ENCODE measurements at regions not wholly inside any gene's neighbourhood (a gene's known extent, or its start where the extent isn't known, plus 50 kb on each side); places are given as distances from the start of the nearest gene placed in this dataset.
"Not testable (repeated sequence)": the region's sequence is repeated elsewhere in the genome, so short reads cannot be mapped to it uniquely, and the experiment has no call there.

DNA sequence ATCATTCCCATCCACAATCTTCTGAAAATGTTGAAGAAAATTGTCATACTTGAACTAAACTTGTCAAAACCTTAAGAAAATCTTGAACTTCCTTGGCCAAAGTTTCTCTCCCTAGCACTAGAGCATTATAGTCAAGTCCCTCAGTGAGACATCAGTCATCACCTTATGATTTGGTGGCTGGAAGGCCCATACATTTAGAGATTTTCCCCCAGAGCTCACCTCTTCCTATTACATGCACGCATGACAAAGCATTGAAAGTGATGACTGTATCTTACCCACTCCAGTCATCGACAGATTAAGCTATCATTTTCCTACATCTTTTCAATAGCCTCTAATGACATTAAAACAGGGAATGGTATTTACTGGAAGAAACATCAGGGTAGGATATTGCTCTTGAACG lies 948.8 kb downstream of the TMEM121 start:
- H4K20me1 ChIP-seq (ENCODE audit: insufficient read depth, low read length); H3K4me3 ChIP-seq (ENCODE audit: insufficient read depth, low read depth, low read length); H3K4me1 Mint-ChIP-seq (ENCODE audit: low read depth, unreplicated experiment); H3K9ac ChIP-seq (ENCODE audit: low read length); H3K27ac ChIP-seq (ENCODE audit: low read depth, low read length); H3K27me3 ChIP-seq (ENCODE audit: insufficient read depth, low read length); H3K27ac Mint-ChIP-seq (ENCODE audit: unreplicated experiment); H3K36me3 Mint-ChIP-seq (ENCODE audit: low read depth, unreplicated experiment); H3K9me3 Mint-ChIP-seq (ENCODE audit: unreplicated experiment); FAIRE-seq; H3K79me2 ChIP-seq (ENCODE audit: insufficient read depth, low read length); H3K36me3 ChIP-seq (ENCODE audit: insufficient read depth, low read length); H3K9me3 ChIP-seq (ENCODE audit: insufficient read depth, low read depth, low read length); H3K4me1 ChIP-seq (ENCODE audit: insufficient read depth, low read length); H2AFZ ChIP-seq (ENCODE audit: low read depth, low read length); H3K4me2 ChIP-seq (ENCODE audit: low read length); H3K4me3 Mint-ChIP-seq (ENCODE audit: unreplicated experiment); H3K27me3 Mint-ChIP-seq (ENCODE audit: low read depth, unreplicated experiment); DNase-seq (ENCODE audit: low read depth): not testable (repeated sequence)

DNA sequence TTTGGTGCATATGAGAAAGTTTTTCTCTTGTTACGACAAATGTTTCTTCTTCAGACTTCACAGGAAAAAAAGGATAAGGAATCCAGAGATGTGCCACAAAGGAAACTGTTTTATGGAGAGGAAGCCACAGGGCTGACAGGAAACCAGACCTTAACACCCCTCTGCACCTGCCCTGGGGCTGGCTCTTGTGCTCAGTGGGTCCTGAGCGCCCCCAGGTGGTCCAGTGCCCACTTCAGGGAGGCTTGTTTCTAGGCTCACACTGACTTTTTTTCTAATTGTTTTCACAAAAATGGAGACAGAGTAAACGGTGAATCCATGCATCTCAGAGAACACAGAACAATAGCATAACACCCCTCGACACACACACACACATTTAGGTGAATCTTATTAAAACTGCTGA lies 951.2 kb downstream of the TMEM121 start:
- H3K9me3 Mint-ChIP-seq (ENCODE audit: unreplicated experiment); H3K4me3 Mint-ChIP-seq (ENCODE audit: unreplicated experiment); H3K9ac ChIP-seq (ENCODE audit: low read length); H3K27me3 Mint-ChIP-seq (ENCODE audit: low read depth, unreplicated experiment); H3K4me1 Mint-ChIP-seq (ENCODE audit: low read depth, unreplicated experiment); FAIRE-seq; H3K4me1 ChIP-seq (ENCODE audit: insufficient read depth, low read length); H4K20me1 ChIP-seq (ENCODE audit: insufficient read depth, low read length); H3K36me3 Mint-ChIP-seq (ENCODE audit: low read depth, unreplicated experiment); H3K36me3 ChIP-seq (ENCODE audit: insufficient read depth, low read length); H3K9me3 ChIP-seq (ENCODE audit: insufficient read depth, low read depth, low read length); H3K4me2 ChIP-seq (ENCODE audit: low read length); H3K27ac Mint-ChIP-seq (ENCODE audit: unreplicated experiment); H3K4me3 ChIP-seq (ENCODE audit: insufficient read depth, low read depth, low read length); H3K27ac ChIP-seq (ENCODE audit: low read depth, low read length); DNase-seq (ENCODE audit: low read depth); H3K79me2 ChIP-seq (ENCODE audit: insufficient read depth, low read length); H2AFZ ChIP-seq (ENCODE audit: low read depth, low read length); H3K27me3 ChIP-seq (ENCODE audit: insufficient read depth, low read length): not testable (repeated sequence)

DNA sequence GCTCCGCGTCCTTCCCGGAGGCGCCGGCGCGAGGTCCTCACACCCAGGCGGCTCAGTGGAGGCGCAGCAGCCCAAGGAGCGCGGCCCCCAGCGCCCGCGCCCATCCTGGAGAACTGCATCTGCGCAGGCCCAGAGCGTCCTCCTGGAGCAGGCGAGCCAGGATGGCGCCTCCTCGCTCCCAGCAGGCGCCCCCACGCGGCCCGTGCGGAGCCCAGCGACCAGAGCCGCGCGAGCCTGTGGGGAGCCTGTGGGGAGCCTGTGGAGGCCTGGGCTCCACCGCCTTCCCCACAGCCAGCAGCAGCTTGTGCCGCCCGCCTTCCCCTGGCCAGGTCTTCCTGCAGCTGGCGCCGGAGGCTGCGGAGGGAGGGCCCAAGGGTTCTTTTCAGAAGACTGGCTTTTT lies 953.9 kb downstream of the TMEM121 start:
- not testable (repeated sequence) for DNase-seq (ENCODE audit: low read depth); H3K9ac ChIP-seq (ENCODE audit: low read length); H3K27ac ChIP-seq (ENCODE audit: low read depth, low read length); H3K4me1 ChIP-seq (ENCODE audit: insufficient read depth, low read length); H3K4me3 ChIP-seq (ENCODE audit: insufficient read depth, low read depth, low read length); H3K79me2 ChIP-seq (ENCODE audit: insufficient read depth, low read length); FAIRE-seq; H4K20me1 ChIP-seq (ENCODE audit: insufficient read depth, low read length); H3K4me3 Mint-ChIP-seq (ENCODE audit: unreplicated experiment); H3K27ac Mint-ChIP-seq (ENCODE audit: unreplicated experiment); H2AFZ ChIP-seq (ENCODE audit: low read depth, low read length); H3K9me3 Mint-ChIP-seq (ENCODE audit: unreplicated experiment); H3K36me3 Mint-ChIP-seq (ENCODE audit: low read depth, unreplicated experiment); H3K36me3 ChIP-seq (ENCODE audit: insufficient read depth, low read length); H3K9me3 ChIP-seq (ENCODE audit: insufficient read depth, low read depth, low read length); H3K27me3 ChIP-seq (ENCODE audit: insufficient read depth, low read length); H3K4me2 ChIP-seq (ENCODE audit: low read length); H3K27me3 Mint-ChIP-seq (ENCODE audit: low read depth, unreplicated experiment); H3K4me1 Mint-ChIP-seq (ENCODE audit: low read depth, unreplicated experiment)

DNA sequence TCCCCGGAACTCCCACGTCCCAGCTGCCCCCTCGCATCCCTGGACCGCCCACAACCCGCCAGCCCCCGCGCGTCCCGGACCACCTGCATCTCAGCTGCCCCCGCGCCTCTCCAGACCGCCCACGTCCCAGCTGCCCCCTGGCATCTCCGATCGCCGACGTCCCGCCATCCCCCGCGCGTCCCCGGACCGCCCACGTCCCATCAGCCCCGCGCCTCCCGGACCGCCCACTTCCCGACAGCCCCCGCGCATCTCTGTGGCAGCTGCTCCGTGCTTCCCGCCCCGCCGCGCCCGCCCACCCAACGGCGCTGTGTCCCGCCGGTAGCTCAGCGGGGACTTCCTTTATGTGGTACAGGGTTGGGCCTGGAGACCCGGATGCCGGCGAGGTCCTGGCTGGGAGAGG lies 955.8 kb downstream of the TMEM121 start:
- H3K36me3 Mint-ChIP-seq (ENCODE audit: low read depth, unreplicated experiment); FAIRE-seq; H3K27me3 ChIP-seq (ENCODE audit: insufficient read depth, low read length); DNase-seq (ENCODE audit: low read depth); H3K4me2 ChIP-seq (ENCODE audit: low read length); H3K9me3 ChIP-seq (ENCODE audit: insufficient read depth, low read depth, low read length); H2AFZ ChIP-seq (ENCODE audit: low read depth, low read length); H3K27ac ChIP-seq (ENCODE audit: low read depth, low read length); H3K9ac ChIP-seq (ENCODE audit: low read length); H3K79me2 ChIP-seq (ENCODE audit: insufficient read depth, low read length); H3K36me3 ChIP-seq (ENCODE audit: insufficient read depth, low read length); H3K27ac Mint-ChIP-seq (ENCODE audit: unreplicated experiment); H3K4me3 Mint-ChIP-seq (ENCODE audit: unreplicated experiment); H3K9me3 Mint-ChIP-seq (ENCODE audit: unreplicated experiment); H3K4me1 ChIP-seq (ENCODE audit: insufficient read depth, low read length); H4K20me1 ChIP-seq (ENCODE audit: insufficient read depth, low read length); H3K4me1 Mint-ChIP-seq (ENCODE audit: low read depth, unreplicated experiment); H3K4me3 ChIP-seq (ENCODE audit: insufficient read depth, low read depth, low read length); H3K27me3 Mint-ChIP-seq (ENCODE audit: low read depth, unreplicated experiment): not testable (repeated sequence)
